Sigmoid colon (tissue), 4 donors: ENCODE measurements at regions not wholly inside any gene's neighbourhood (a gene's known extent, or its start where the extent isn't known, plus 50 kb on each side); places are given as distances from the start of the nearest gene placed in this dataset.

Experiments
- EP300 ChIP-seq, 4 donors: sonication (generic); formaldehyde crosslinking; IDR thresholded peaks; one replicate each; pipeline ENCODE4 v1.6.1; 2017; ENCODE audit warnings: antibody characterized with exemption in 4 of 4
- TF ChIP-seq, protein P1 (sequence below), 4 experiments: fragments of 450-650 bp in 3 of 4; fragments of 200-600 bp in 1 of 4; IDR thresholded peaks; one replicate each; pipeline ENCODE4 v1.5.1; 2016 to 2019; ENCODE audit warnings: antibody characterized with exemption in 4 of 4, mild to moderate bottlenecking in 3 of 4, moderate library complexity in 2 of 4

DNA sequence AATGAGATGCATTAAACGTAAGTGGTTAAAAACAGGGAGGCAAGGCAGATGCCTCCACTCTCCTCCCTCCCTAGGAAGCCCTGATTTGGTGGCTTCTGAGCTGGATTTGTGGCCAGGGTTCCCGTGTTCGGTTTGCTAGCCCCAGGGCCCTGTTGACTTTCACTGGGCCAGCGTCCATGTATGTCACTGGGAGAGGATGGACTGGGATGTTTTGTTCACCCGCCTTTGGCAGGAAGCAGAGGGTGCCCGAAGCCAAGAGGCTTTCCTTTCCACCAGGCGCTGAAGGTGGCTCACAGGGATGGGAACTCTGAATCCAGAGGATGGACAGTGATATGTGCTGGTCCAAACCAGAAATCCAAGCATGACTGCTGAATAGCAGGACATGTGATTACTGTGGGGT is 146.6 kb downstream of the CSNK2A3 start:
- TF ChIP-seq, protein P1, sequence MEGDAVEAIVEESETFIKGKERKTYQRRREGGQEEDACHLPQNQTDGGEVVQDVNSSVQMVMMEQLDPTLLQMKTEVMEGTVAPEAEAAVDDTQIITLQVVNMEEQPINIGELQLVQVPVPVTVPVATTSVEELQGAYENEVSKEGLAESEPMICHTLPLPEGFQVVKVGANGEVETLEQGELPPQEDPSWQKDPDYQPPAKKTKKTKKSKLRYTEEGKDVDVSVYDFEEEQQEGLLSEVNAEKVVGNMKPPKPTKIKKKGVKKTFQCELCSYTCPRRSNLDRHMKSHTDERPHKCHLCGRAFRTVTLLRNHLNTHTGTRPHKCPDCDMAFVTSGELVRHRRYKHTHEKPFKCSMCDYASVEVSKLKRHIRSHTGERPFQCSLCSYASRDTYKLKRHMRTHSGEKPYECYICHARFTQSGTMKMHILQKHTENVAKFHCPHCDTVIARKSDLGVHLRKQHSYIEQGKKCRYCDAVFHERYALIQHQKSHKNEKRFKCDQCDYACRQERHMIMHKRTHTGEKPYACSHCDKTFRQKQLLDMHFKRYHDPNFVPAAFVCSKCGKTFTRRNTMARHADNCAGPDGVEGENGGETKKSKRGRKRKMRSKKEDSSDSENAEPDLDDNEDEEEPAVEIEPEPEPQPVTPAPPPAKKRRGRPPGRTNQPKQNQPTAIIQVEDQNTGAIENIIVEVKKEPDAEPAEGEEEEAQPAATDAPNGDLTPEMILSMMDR (IDR thresholded peaks at IDR 0.05) = no peak
- TF ChIP-seq EP300 (IDR thresholded peaks at IDR 0.05) = no peak
